Uterus (tissue), 2 donors: ENCODE measurements at regions not wholly inside any gene's neighbourhood (a gene's known extent, or its start where the extent isn't known, plus 50 kb on each side); places are given as distances from the start of the nearest gene placed in this dataset.

Experiments
- CTCF ChIP-seq, 4 experiments: fragments of 200-600 bp in 2 of 4; fragments of 450-650 bp in 2 of 4; sonication (generic) in 2 of 4; IDR thresholded peaks; one replicate each; pipeline ENCODE4 v1.5.1; 2016 to 2019; ENCODE audit warnings: antibody characterized with exemption in 4 of 4, mild to moderate bottlenecking in 2 of 4, moderate library complexity in 1 of 4
- POLR2A ChIP-seq, 2 donors: fragments of 450-650 bp; IDR thresholded peaks; one replicate each; pipeline ENCODE4 v1.6.1; 2016; ENCODE audit warnings: antibody characterized with exemption in 2 of 2, mild to moderate bottlenecking in 1 of 2, moderate library complexity in 1 of 2

GRCh38 chr9:107387409-107387808 lies 102.2 kb downstream of the KLF4 start:
- no peak for TF ChIP-seq CTCF (IDR thresholded peaks at IDR 0.05)
- TF ChIP-seq POLR2A (IDR thresholded peaks at IDR 0.05): no peak
